Gastrocnemius medialis (tissue), 4 donors: ENCODE measurements at regions not wholly inside any gene's neighbourhood (a gene's known extent, or its start where the extent isn't known, plus 50 kb on each side); places are given as distances from the start of the nearest gene placed in this dataset.

Experiments used
- CTCF ChIP-seq, 5 experiments: fragments of 450-650 bp in 3 of 5; fragments of 200-600 bp in 2 of 5; sonication (generic) in 2 of 5; IDR thresholded peaks in 4 of 5; conservative IDR thresholded peaks in 1 of 5; 1 replicate in 4 of 5; 2 replicates in 1 of 5; pipeline ENCODE4 v1.5.1; 2016 to 2019; ENCODE audit warnings: antibody characterized with exemption in 5 of 5, mild to moderate bottlenecking in 3 of 5, moderate library complexity in 3 of 5
- POLR2A ChIP-seq, 2 donors: fragments of 450-650 bp; IDR thresholded peaks; one replicate each; pipeline ENCODE4 v1.6.1; 2017; ENCODE audit warnings: antibody characterized with exemption in 2 of 2, mild to moderate bottlenecking in 2 of 2, moderate library complexity in 2 of 2

DNA sequence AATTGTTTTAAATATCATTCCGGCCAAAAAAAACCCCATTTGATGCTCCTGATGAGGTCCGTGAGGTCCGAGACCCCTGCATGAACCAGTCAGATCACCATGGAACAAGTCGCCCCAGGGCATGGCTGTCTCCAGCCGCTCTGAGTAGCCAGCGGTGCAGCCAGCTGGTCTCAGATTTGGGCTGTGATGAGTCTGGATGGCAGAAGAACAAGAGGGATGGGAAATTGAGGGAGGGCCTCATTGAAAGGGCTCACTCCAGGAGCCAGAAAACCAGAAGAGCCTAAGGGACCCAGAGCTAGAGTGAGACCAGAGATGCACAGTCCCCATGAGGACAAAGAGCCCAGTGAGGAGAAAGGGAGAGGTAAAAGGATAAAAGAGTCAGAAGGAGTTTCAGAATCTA, 174.0 kb downstream of the TOMM20 start:
- TF ChIP-seq CTCF (IDR thresholded peaks at IDR 0.05 in 4 of 5, conservative IDR thresholded peaks at IDR 0.05 in 1 of 5) (no peak), POLR2A (IDR thresholded peaks at IDR 0.05) (no peak)
